ENCODE measurements at regions not wholly inside any gene's neighbourhood (a gene's known extent, or its start where the extent isn't known, plus 50 kb on each side); places are given as distances from the start of the nearest gene placed in this dataset.

- ATAC-seq = no peak
- H3K4me1 ChIP-seq = no peaks in the 10 kb centered on the region
- no peaks in the 10 kb centered on the region for H3K36me3 ChIP-seq
- no peak for DNase-seq
- no peak for TF ChIP-seq CTCF (IDR thresholded peaks at IDR 0.05)
- H3K27me3 ChIP-seq = no peaks in the 10 kb centered on the region
- no peak overlapping the region for H3K27ac ChIP-seq
- intact Hi-C loops (cut with DNase I) = no loop called here
- no peak overlapping the region for H3K4me3 ChIP-seq
- H3K9me3 ChIP-seq = no peaks in the 10 kb centered on the region
Observed at GRCh38 chr2:204337638-204338037, 207.6 kb upstream of the PARD3B start.

- no peaks in the 10 kb centered on the region for H3K36me3 ChIP-seq
- no peak for ATAC-seq
- TF ChIP-seq CTCF (IDR thresholded peaks at IDR 0.05) = no peak
- no peaks in the 10 kb centered on the region for H3K27me3 ChIP-seq
- DNase-seq = no peak
- H3K9me3 ChIP-seq = no peaks in the 10 kb centered on the region
- intact Hi-C loops (cut with DNase I) = no loop called here
- H3K27ac ChIP-seq = no peak overlapping the region
- no peak overlapping the region for H3K4me3 ChIP-seq
- H3K4me1 ChIP-seq = no peaks in the 10 kb centered on the region
Observed at GRCh38 chr2:204339212-204339715, 206.0 kb upstream of the PARD3B start.

GRCh38 chr2:204340511-204340910, 204.8 kb upstream of the PARD3B start:
- ATAC-seq = no peak
- Histone ChIP-seq H3K4me3 (no peak overlapping the region), H3K27ac (no peak overlapping the region), H3K27me3 (no peaks in the 10 kb centered on the region), H3K9me3 (no peaks in the 10 kb centered on the region), H3K4me1 (no peaks in the 10 kb centered on the region), H3K36me3 (no peaks in the 10 kb centered on the region)
- no peak for DNase-seq
- intact Hi-C loops (cut with DNase I) = no loop called here
- TF ChIP-seq CTCF (IDR thresholded peaks at IDR 0.05) = no peak

GRCh38 chr2:204341887-204342276, 203.4 kb upstream of the PARD3B start:
- Histone ChIP-seq H3K36me3 (no peaks in the 10 kb centered on the region), H3K9me3 (no peaks in the 10 kb centered on the region), H3K4me3 (no peak overlapping the region), H3K4me1 (no peaks in the 10 kb centered on the region), H3K27me3 (no peaks in the 10 kb centered on the region), H3K27ac (no peak overlapping the region)
- intact Hi-C loops (cut with DNase I) = no loop called here
- DNase-seq (no peak), ATAC-seq (no peak)
- TF ChIP-seq CTCF (IDR thresholded peaks at IDR 0.05) = no peak

- no peaks in the 10 kb centered on the region for H3K9me3 ChIP-seq
- no peaks in the 10 kb centered on the region for H3K4me1 ChIP-seq
- intact Hi-C loops (cut with DNase I) = no loop called here
- no peak overlapping the region for H3K4me3 ChIP-seq
- no peaks in the 10 kb centered on the region for H3K36me3 ChIP-seq
- H3K27ac ChIP-seq = no peak overlapping the region
- no peaks in the 10 kb centered on the region for H3K27me3 ChIP-seq
- no peak for TF ChIP-seq CTCF (IDR thresholded peaks at IDR 0.05)
- DNase-seq (no peak), ATAC-seq (no peak)
Observed at GRCh38 chr2:204343685-204344084, 201.6 kb upstream of the PARD3B start.
